Globus pallidus (tissue), 1 donor: ENCODE measurements at regions not wholly inside any gene's neighbourhood (a gene's known extent, or its start where the extent isn't known, plus 50 kb on each side); places are given as distances from the start of the nearest gene placed in this dataset.

Experiments
- DNase-seq: peaks from one replicate; pipeline ENCODE4 v3.0.0-alpha.2; 2015; ENCODE audit warnings: low spot score

DNA sequence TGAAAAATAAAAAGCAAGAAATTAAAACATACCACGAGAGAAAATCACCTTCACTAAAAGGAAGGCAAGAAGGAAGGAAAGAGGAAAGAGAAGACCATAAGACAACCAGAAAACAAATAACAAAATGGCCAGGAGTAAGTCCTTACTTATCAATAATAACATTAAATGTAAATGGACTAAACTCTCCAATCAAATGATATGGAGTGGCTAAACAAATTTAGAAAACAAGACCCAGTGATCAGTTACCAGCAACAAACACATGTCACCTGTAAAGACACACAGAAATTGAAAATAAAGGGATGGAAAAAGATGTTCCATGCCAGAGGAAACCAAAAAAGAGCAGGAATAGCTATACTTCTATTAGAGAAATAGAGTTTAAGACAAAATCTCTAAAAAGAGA is 85.0 kb upstream of the SLC38A4 start:
- DNase-seq = no peak

DNA sequence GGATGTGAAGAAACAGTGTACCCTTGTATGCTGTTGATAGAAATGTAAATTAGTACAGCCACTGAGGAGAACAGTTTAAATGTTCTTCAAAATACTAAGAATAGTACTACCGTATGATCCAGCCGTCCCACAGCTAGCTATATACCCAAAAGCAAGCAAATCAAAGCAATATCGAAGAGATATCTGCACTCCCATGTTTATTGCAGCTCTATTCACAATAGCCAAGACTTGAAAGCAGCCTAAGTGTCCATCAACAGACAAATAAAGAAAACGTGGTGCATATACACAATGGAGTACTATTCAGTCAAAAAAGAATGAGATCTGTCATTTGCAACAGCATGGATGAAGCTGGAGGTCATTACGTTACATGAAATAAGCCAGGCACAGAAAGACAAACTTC is 88.5 kb upstream of the SLC38A4 start:
- no peak for DNase-seq

DNA sequence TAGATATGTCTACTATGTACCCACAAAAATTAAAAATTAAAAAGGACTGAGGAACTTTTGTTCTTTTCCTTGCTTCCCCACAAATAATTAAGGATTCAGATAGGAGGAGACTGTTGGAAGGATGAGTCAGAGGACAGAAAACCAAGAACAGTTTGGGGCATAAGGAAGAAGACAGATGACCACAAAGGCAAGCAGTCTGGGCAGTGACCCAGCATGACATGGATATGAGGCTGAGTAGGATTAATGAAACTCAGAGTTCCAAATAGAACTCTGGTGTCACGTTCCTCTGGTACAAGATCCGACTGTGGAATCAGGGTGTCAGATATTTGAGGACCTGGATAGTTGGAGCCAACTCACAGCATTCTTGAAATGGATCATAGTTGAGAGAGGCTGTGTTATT is 89.3 kb upstream of the SLC38A4 start:
- DNase-seq = no peak

GRCh38 chr12:46915836-46916235 is 90.0 kb upstream of the SLC38A4 start:
- no peak for DNase-seq

GRCh38 chr12:46916796-46917419 is 91.1 kb upstream of the SLC38A4 start:
- DNase-seq = no peak

DNA sequence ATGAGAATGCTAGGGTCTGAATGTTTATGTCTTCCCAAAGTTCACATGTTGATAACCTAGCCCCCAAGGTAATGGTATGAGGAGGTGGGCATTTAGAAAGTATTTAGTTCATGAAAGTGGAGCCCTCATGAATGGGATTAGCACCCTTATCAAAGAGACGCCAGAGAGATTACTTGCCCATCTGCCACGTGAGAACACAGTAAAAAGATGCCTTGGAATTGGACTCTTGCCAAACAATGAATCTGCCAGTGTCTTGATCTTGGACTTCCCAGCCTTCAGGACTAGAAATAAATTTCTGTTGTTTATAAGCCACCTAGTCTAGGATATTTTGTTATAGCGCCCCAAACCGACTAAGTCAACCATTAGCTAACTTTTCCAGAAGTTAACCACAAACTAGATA is 92.0 kb upstream of the SLC38A4 start:
- DNase-seq = no peak

- no peak for DNase-seq
These were observed 92.8 kb upstream of the SLC38A4 start for GRCh38 chr12:46918631-46919030.

DNA sequence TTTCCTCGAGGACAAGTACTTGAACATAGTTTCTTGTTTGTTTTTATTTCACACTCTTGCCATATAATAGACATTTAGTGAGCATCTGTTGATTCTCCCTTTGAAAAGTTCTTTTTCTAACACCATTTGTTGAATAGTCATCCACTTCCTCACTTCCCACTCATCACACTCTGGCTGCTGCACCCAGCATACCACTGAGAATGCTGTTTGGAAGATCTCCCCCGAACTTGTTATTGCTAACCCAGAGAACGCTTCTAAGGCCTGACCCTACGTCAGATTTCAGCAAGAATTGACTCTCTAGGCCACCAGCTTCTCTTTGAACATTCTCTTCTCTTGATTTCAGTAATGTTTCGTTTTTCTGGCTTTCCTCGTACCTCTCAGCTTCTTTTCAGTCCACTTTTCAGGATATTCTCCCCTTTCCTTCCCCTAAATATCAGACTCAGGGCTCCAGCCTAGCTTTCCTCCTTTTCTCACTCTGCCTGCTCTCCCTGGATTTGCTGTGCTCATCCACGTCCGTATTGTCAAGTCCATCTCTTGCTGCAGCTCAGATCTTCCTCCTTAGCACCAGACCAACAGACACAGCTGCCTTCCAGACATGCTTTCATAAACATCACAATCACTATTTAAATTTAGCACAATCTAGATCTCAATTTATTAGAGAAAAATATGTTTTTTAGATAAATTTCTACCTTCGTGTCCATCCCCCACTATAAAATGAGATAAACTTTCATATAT is 94.0 kb upstream of the SLC38A4 start:
- DNase-seq = no peak

- DNase-seq = no peak
These were observed 94.7 kb upstream of the SLC38A4 start for GRCh38 chr12:46920499-46920898.

GRCh38 chr12:46921048-46921763 is 95.4 kb upstream of the SLC38A4 start:
- no peak for DNase-seq

DNA sequence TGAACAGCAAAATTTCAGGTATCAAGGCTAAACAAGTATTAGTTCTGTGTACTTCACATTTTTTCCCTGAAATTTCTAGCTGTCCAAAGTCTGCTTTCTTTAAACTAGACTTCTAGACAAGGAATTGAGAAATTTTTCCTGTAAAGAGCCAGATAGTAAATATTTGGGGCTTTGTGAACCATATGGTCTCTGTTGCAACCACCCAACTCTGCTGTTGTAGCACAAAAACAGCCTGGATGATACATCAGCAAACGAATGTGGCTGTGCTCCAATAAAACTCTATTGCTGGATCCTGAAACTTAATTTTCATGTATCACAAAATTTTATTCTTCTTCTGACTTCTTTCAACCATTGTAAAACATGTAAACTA is 96.0 kb upstream of the SLC38A4 start:
- DNase-seq = no peak

DNA sequence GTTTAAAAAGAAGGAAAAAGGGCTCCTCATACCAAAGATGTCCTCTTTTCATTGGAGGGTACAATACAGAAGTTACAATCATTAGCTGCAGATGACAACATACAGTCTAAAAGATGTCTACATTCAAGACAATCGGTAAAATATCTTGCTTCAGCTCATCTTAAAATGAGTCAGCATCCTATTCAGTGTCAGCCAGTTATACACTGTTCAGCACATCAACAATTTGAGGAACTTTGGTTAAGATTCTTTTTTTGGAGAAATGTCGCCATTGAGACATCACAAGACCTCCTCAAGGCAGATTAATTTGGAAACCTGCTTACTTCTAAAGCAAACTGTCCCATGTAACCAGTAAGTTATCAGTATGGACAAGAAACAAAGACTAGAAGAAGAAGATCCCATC is 100.7 kb upstream of the SLC38A4 start:
- no peak for DNase-seq

- no peak for DNase-seq
These were observed 104.3 kb upstream of the SLC38A4 start for GRCh38 chr12:46930101-46930500.

- peak; percentile 27 for DNase-seq
These were observed 108.2 kb upstream of the SLC38A4 start for GRCh38 chr12:46933947-46934346.

DNA sequence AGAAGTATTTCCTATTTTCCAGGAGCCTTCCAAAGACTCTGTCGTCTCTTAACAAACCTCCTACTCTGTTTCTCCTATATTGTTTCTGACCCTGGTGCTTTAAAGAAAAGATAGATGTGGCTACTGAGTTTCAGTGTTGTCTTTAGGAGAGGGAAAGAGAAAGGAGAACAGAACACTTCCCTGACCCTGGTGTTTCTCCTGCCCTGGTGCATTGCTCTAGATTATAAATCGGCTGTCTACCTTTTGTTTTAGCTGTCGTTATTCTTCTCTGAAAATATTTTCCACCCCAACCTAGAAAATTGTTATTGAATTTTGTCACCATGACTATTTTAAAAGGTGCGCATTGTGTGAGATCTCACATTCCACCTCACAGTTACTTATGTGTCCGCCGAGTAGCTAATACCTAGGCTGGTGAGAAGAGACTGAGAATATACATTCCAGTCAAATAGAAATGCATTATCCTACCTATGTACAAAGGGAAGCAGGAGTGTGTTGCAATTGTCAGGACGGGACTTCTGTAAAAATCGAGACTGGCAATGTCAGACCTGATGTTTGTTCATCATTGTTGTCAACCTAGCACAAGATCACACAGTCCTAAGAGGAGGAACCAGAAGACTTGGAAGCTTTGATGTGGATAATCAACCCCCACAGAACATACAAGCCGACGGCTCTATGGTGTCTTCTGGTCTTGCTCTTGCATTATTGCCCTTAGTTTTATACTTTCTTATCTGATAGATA is 108.7 kb upstream of the SLC38A4 start:
- no peak for DNase-seq

DNA sequence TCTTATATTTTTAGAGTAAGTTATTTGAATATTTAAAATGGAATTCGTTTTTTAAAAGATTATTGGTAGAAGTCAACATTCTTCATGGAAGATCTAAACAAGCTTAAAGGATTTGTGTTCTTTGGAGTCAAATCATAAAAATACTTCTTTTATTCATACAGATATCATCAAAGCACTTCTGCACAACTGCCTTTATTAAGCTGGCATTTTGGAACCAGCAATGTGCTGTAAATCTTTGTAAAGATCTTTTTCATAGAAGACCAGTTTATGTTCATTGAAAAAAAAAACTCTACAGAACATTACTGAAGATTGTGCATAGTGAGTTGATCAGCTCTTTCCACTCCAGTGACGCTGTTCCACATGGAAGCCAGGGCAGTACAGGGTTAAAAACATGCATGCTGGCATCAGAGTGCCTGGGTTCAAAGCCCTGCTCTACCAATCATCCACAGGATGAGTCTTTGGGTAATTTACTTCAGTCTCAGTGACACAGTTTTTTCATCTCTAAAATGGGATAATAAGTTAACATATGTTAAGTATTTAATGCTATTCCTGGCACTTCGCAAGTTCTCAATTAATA is 109.6 kb upstream of the SLC38A4 start:
- no peak for DNase-seq

DNA sequence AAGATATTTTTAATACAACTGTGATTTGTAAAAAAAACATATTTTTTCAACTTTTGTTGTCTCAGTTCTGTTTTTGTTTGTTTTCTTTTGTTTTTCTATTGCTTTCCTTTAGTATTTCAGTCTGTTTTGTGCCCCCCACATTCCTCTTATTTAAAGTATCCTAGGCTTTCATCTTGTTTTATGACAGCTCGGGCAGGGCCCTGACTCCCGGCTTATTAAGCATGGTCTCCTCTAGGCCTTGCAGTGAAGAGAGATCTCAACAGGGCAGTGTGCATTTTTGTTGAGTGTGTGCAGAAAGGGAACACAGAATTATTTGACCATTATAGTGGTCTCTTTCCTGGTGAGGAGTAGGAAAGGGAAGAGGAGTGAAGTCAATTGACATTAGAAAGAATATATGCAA is 110.2 kb upstream of the SLC38A4 start:
- no peak for DNase-seq

DNA sequence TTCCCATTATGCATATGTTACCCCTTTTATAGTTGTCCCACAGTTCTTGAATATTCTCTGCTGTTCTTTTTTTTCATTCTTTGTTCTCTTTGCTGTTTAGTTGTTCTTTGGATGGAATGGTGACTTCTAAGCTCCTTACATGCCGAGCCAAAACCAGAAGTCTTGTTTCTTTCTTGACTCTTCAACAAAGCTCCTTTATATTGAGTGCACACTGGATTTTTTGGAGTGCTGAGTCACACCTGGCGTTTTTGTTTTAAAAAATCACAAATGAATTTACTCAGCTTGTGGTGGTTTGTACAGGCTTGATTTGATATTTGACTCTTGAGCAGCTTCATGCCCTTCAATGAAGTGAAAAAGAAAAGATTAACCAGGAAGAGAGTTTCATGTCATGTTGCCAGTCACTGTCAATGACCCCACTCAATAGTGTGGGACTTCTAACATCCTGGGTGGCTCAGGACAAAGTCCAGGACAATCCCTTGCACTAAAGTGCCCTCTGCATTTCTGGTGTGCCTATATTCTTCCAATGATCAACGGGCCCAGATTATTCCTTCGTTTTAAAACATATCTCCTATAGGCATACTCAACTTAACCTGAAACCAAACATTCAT is 112.4 kb upstream of the SLC38A4 start:
- DNase-seq = no peak

- DNase-seq = no peak
These were observed 116.2 kb upstream of the SLC38A4 start for GRCh38 chr12:46941981-46942380.

GRCh38 chr12:46942579-46942978 is 116.8 kb upstream of the SLC38A4 start:
- DNase-seq = no peak

DNA sequence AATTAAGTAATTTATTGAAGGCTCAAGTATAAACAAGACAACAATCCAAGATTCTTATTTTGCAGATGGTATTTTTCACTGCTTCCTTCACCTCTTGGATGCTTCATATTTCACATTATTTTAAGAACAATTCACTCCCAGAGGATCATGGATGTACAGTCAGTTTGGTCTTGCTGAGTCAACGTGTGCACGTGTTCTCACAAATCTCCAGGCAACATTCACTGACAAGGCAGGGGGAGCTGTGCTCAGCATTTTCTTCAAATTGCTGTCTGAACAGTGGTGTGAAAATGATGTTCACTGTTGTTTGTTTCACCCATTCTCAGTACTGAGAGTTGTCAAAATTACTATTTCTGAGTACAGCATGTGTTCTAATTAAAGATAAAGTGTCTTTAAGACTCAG is 118.3 kb upstream of the SLC38A4 start:
- no peak for DNase-seq

DNA sequence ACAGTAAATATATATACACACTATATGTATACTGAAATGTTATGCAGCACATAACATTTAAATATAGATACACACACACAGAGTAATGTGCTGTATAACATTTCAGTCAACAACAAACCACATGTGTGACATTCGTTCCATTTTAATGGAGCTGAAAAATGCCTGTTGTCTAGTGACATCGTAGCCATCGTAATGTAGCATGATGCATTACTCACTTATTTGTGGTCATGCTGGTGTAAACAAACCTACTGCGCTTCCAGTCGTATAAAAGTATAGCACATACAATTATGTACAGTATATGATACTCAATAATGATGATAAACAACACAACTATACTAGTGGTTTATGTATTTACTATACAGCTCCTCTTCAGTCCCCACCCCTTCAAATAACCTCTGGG is 119.0 kb upstream of the SLC38A4 start:
- no peak for DNase-seq
